Ascending aorta (tissue), 2 donors: ENCODE measurements at regions not wholly inside any gene's neighbourhood (a gene's known extent, or its start where the extent isn't known, plus 50 kb on each side); places are given as distances from the start of the nearest gene placed in this dataset.

ENCODE experiments used
- DNase-seq, 2 donors: peaks; one replicate each; pipeline ENCODE4 v3.0.0-alpha.2; 2019; ENCODE audit warnings: low spot score in 2 of 2
- H3K27ac ChIP-seq, 2 donors: fragments of 200-600 bp; sonication (generic); one replicate each; pipeline ENCODE4 v1.5.1; 2016 to 2017; ENCODE audit warnings: mild to moderate bottlenecking in 1 of 2
- H3K27me3 ChIP-seq: fragments of 200-600 bp; sonication (generic); one replicate; pipeline ENCODE4 v1.5.1; 2017
- H3K36me3 ChIP-seq, 2 donors: fragments of 200-600 bp; sonication (generic); one replicate each; pipeline ENCODE4 v1.5.1; 2016
- H3K4me1 ChIP-seq, 2 donors: fragments of 200-600 bp; sonication (generic); one replicate each; pipeline ENCODE4 v1.5.1; 2016 to 2017; ENCODE audit warnings: mild to moderate bottlenecking in 1 of 2
- H3K4me3 ChIP-seq, 2 donors: fragments of 200-600 bp; sonication (generic); one replicate each; pipeline ENCODE4 v1.5.1; 2016 to 2017; ENCODE audit warnings: mild to moderate bottlenecking in 1 of 2
- H3K9me3 ChIP-seq, 2 donors: fragments of 200-600 bp; sonication (generic); one replicate each; pipeline ENCODE4 v1.5.1; 2016
- CTCF ChIP-seq, 3 experiments: fragments of 200-600 bp in 2 of 3; fragments of 450-650 bp in 1 of 3; sonication (generic) in 2 of 3; IDR thresholded peaks; one replicate each; pipeline ENCODE4 v1.5.1; 2016 to 2019; ENCODE audit warnings: antibody characterized with exemption in 3 of 3, mild to moderate bottlenecking in 1 of 3, moderate library complexity in 1 of 3
- intact Hi-C: fragments of 100-400 bp; cut with DNase I; formaldehyde crosslinking; loops from one replicate; pipeline ENCODE4 v1.15.1; 2023

GRCh38 chr6:12555267-12555666 is 161.3 kb upstream of the PHACTR1 start:
- Histone ChIP-seq H3K4me3 (no peak overlapping the region), H3K4me1 (no peaks in the 10 kb centered on the region), H3K27me3 (no peaks in the 10 kb centered on the region), H3K27ac (no peak overlapping the region), H3K36me3 (no peaks in the 10 kb centered on the region), H3K9me3 (no peaks in the 10 kb centered on the region)
- no peak for TF ChIP-seq CTCF (IDR thresholded peaks at IDR 0.05)
- no peak for DNase-seq
- intact Hi-C loops, result no loop called here

- H3K27me3 ChIP-seq, result no peaks in the 10 kb centered on the region
- no peak overlapping the region for H3K27ac ChIP-seq
- intact Hi-C loops, result no loop called here
- H3K9me3 ChIP-seq, result peaks cover 0 to 1% of the 10 kb centered on the region in 2 donors
- no peak for DNase-seq
- H3K4me1 ChIP-seq, result no peaks in the 10 kb centered on the region
- no peaks in the 10 kb centered on the region for H3K36me3 ChIP-seq
- no peak overlapping the region for H3K4me3 ChIP-seq
- no peak for TF ChIP-seq CTCF (IDR thresholded peaks at IDR 0.05)
Measured at GRCh38 chr6:12555781-12556180, 160.8 kb upstream of the PHACTR1 start.

DNA sequence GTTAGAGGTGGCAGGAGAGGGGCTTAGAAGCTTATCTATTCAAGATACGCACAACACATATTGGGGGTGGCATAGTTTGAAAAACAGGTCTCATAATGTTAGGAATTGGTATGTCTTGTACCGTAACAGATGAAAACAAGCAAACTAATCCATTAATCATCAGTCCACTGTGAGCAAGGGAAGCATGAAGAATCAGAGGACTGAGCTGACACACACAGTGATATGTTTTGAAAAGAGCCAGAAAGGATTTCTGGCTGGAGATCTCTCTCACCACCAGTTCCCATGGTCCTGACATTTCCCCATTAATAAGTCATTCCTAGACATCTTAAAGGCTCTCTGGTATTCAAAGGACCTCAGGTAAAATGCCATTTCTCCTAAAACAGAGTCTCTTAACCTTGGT is 158.8 kb upstream of the PHACTR1 start:
- no peaks in the 10 kb centered on the region for H3K4me1 ChIP-seq
- intact Hi-C loops, result no loop called here
- no peak overlapping the region for H3K4me3 ChIP-seq
- no peak overlapping the region for H3K27ac ChIP-seq
- TF ChIP-seq CTCF (IDR thresholded peaks at IDR 0.05), result no peak
- no peak for DNase-seq
- H3K27me3 ChIP-seq, result no peaks in the 10 kb centered on the region
- no peaks in the 10 kb centered on the region for H3K36me3 ChIP-seq
- peaks cover 0 to 14% of the 10 kb centered on the region in 2 donors for H3K9me3 ChIP-seq

- H3K9me3 ChIP-seq, result peaks cover 0 to 14% of the 10 kb centered on the region in 2 donors
- no peak for TF ChIP-seq CTCF (IDR thresholded peaks at IDR 0.05)
- H3K27ac ChIP-seq, result no peak overlapping the region
- H3K4me3 ChIP-seq, result no peak overlapping the region
- intact Hi-C loops, result no loop called here
- no peak for DNase-seq
- H3K4me1 ChIP-seq, result no peaks in the 10 kb centered on the region
- no peaks in the 10 kb centered on the region for H3K27me3 ChIP-seq
- no peaks in the 10 kb centered on the region for H3K36me3 ChIP-seq
Measured at GRCh38 chr6:12560315-12560714, 156.3 kb upstream of the PHACTR1 start.

DNA sequence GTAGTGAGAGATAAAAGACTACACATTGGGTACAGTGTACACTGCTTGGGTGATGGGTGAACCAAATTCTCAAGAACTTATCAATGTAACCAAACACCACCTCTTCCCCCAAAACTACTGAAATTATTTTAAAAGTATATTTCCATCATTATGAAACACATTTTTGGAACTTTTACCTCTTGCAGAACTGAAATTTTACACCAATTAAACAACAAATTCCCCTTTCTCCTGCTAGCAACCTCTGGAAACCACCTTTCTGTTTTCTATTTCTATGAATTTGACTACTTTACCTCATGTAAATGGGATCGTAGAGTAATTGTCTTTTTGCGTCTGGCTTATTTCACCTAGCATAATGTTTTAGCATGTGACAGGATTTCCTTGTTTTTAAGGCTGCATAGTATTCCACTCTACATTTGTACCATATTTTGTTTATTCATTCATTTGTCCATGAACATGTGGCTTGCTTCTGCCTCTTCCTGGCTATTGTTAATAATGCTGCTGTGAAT is 149.9 kb upstream of the PHACTR1 start:
- Histone ChIP-seq H3K4me3 (no peak overlapping the region), H3K36me3 (no peaks in the 10 kb centered on the region), H3K27me3 (no peaks in the 10 kb centered on the region), H3K9me3 (peaks cover 0 to 4% of the 10 kb centered on the region in 2 donors), H3K4me1 (no peaks in the 10 kb centered on the region), H3K27ac (no peak overlapping the region)
- DNase-seq, result no peak
- TF ChIP-seq CTCF (IDR thresholded peaks at IDR 0.05), result no peak
- intact Hi-C loops, result no loop called here

DNA sequence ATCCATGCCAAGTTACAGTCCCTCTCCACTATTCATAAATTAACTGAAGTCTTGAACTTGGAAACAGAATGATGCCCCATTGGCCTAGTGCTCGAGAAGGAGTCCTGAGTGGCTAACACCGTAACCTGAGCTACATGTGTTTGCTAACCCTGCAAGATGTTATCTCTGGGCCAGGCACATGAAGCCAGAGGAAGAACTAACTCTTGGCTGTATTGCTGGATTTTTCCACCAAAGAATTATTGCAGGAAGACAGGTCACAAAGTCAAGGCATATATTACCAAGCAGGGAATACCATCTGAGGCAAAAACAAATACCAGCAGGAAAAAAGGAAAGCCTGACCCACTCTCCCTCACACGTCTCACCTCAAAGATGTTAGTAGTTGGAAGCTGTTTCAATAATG is 148.9 kb upstream of the PHACTR1 start:
- no peak overlapping the region for H3K27ac ChIP-seq
- H3K36me3 ChIP-seq, result no peaks in the 10 kb centered on the region
- H3K9me3 ChIP-seq, result no peaks in the 10 kb centered on the region
- no peak for DNase-seq
- H3K4me3 ChIP-seq, result no peak overlapping the region
- peaks cover 0 to under 1% of the 10 kb centered on the region in 2 donors for H3K4me1 ChIP-seq
- no peak for TF ChIP-seq CTCF (IDR thresholded peaks at IDR 0.05)
- intact Hi-C loops, result no loop called here
- no peaks in the 10 kb centered on the region for H3K27me3 ChIP-seq
